NCI-H146 (cell line): ENCODE measurements at regions not wholly inside any gene's neighbourhood (a gene's known extent, or its start where the extent isn't known, plus 50 kb on each side); places are given as distances from the start of the nearest gene placed in this dataset.

Experiments used
- DNase-seq: peaks from one replicate; lab custom pipeline; 2025; lab: John Stamatoyannopoulos, UW

DNA sequence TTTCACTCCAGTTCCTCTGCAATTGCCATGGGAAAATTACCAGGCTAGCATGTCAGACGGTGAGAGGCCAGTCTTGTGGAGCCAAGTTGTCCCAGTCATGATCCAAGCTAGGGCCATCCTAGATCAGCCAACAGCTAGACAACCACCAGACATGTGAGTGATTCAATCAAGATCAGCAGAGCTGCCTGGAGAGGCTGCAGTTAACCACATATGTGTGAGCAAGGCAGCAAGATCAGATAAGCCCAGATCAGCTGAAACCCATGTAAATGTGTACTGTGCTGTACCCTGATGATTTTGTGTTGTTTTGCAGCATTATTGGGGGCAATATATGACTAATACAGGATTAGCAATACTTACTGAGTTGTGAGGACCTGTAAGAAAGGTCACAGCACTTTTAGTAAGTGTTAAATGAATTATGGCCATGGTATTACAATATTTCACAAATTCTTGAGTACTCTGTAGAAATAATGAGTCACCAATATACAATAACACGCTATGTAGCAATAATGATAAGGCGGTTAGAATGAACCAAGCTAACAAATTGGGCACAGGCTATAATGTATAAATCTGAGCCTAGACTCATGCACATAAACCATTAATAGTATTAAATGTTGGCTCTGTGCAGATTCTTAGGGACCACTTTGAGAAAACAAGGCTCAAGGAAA lies 91.4 kb downstream of the SUDS3 start:
- no peak for DNase-seq

DNA sequence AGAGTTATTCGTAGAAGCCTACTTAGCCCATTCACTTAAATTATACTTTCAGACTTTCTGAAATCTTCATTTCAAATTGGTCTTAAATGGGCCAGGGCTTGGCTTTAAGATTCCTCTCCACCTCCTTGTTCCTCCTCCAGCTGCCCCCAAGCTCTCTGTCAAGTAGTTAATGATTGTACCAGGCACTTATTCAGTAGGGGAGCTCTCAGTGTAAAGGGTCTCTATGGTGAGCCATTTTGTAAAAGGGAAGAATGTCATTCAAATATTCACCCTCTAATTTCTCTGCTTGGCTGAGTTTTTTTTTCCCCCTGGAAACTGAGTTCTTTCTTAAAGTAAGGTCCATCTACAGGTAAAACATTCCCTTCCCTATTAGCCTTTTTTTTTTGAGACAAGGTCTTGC lies 96.6 kb downstream of the SUDS3 start:
- DNase-seq, result no peak

DNA sequence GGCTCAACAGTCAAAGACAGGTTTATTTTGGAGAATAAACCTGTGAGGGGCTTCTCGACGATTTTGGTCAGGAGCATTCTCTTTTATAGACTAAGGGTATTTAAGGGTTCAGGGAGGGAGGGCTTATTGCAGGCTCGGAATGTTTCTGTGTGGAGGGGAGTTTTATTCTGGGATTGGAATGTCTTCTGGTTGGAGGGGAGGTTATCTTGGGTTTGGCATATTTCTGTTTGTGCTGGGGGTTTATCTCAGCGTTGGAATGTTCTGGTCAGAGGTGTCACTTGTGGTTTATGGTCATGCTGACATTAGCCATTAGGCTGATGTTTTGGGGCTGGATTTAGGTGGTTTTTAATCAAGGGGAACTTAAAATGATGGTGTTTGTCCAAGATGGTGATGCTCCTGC lies 103.9 kb downstream of the SUDS3 start:
- DNase-seq, result no peak

DNA sequence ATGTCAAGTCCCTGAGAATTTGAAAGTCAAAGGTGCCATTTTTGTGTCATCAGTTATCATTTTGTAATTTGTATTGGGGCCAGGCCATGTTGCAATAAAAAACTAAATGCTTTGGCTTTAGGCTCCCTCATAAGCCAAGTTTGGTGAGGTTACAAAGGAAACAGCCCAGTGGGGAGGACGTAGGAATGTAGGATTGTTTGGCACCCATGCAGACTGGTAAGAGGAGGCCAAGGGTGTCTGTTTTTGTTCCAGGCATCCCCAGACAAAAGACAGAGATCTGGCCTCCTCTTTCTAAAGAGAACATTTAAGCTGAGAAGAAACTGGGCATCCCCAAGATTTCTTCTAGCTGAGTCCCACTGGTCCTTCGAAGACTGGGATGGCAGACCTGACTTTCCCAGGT lies 111.7 kb downstream of the SUDS3 start:
- no peak for DNase-seq

DNA sequence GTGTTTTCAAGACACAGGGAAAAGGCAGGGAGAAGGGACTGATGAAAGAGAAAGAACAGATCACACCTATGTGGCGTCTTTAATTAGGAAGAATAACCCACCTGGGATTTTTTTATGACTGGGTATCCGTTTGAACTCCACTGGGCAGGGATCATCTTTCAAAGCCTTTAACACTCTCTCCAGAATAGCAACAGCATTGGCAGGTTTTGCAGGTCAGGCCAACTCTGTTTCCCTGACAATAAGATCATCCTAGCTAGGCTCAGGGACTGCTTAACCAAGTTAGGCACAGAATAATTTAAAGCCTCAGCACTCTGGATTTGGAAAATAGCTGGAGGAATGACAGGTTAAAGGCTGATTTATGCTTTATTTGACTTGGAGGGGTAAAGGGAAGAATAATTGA lies 117.6 kb downstream of the SUDS3 start:
- peak; percentile 68 for DNase-seq

DNA sequence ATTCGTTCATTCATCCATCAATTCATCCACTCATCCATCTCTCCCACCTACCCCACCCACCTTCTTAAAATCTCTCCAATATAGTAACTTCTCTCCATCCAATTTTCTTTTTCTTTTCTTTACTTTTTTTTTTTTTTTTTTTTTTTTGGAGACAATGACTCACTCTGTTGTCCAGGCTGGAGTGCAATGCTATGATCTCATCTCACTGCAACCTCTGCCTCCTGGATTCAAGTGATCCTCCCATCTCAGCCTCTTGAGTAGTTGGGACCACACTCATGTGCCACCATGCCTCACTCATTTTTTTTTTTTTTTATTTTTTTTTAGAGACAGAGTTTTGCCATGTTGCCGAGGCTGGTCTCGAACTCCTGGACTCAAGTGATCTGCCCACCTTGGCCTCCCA lies 118.4 kb downstream of the SUDS3 start:
- DNase-seq, result no peak

DNA sequence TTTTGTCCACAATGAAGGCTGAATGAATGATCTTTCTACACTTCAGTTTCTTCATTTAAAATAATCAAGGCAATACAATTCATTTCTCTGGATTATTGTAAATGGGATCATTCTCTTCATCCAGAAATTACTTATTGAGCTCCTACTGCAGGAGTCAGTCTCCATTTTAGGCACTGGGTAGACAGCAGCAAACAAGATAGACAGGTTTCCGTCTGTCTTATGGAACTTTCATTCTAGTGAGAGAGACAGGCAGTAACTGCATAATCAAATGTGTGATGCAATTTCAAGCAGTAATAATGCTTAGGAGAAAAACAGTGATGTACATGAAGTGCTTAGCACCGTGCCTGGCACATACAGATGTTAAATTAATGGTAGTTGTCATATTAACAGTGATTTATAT lies 118.9 kb downstream of the SUDS3 start:
- DNase-seq, result no peak

DNA sequence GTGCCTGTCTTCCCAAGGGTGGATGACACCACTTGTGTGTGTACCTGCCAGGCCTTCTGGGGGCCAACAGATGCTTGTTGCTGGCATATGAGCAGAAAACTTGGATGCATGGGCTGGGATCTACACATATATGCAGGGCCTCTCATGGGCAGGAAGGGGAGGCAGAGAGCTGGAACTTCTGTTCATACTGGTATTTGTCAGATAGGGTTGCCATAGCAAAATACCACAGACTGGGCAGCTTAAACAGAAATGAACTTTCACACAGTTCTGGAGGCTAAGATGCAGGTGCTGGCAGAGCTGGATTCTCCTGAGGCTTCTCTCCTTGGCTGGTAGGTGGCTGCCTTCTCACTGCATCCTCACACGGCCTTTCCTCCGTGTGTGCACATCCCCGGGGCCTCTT lies 121.8 kb downstream of the SUDS3 start:
- DNase-seq, result peak; percentile 50

DNA sequence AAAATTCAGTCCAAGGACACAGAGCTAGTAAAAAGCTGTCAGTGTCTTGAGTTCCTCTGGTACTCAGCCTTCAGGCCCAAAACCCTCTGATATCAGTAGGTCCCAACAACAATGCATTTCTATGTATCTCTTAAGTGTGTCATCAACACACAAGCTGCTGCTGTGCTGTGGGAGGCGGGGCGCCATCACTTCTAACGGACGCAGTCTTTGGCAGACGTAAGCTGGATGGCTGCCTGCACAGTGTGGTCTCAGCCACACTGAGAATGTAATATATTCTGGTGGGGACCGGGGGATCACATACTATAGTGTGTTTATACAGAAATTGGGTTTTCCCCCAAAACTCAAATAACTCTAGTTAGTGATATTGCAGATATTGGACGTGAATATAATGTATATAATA lies 123.9 kb downstream of the SUDS3 start:
- DNase-seq, result no peak

DNA sequence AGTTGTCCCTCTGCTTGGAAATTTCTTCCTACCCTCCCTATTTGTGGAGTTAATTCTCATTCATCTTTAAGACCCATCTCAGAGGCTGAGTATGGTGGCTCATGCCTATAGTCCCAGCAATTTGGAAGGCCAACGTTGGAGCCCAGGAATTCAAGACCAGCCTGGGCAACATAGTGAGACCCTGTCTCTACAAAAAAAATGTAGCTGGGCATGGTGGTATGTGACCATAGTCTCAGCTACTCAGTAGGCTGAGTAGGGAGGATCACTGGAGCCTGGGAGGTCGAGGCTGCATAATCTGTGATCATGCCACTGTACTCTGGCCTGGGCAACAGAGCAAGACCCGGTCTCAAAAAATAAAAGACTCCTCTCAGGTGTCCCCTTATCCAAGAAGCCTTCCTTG lies 125.1 kb downstream of the SUDS3 start:
- no peak for DNase-seq

DNA sequence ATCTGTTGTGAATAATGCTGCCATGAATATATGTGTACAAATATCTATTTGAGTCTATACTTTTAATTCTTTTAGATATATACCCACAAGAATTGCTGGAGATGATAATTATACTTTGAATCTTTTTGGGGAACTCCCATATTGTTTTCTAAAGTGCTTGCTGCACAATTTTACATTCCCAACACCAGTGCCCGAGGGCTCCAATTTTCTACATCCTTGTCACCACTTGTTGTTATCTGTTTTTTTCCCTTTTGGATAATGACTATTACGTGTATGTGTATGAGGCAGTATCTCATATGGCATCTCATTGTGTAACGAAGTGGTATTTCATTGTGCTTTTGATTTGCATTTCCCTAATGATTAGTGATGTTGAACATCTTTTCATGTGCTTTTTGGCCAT lies 127.1 kb downstream of the SUDS3 start:
- no peak for DNase-seq

DNA sequence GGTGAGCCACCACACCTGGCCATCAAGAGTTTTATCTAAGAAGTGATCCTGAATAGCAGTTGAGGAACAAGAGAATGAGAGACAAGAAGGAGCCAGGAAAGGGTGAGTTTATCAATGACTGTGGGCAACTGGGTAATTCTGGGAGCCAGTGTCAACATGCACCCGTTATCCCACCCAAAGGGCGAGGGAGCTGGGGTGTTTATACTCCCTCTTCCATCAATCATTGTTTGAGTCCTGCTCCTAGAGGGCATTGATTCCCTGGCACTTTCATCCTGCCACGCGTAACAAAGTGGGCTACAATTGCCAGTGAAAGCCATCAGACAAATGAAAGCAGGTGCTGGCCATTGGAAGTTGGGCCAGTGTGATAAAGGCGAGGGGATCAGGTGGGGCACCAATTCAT lies 136.3 kb downstream of the SUDS3 start:
- DNase-seq, result no peak

DNA sequence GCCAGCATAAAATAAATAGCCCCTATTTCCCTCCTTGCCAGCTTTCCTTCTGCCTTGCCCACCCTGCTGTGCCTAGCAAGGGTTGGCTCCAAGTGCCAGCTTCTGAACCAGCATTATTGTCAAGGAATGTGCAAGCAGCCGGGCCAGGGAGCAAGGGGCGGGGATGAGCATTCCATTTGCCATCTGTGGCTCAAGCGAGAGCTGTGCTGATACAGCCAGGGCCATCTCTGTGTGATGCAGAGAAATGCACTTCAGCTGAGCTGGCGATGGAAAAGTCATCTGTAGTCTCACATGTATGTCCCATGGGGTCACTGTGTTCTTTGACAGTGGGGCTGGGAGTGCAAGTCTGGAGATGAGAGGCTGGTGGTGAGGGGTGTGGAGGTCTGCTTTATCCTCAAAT lies 137.3 kb downstream of the SUDS3 start:
- no peak for DNase-seq

DNA sequence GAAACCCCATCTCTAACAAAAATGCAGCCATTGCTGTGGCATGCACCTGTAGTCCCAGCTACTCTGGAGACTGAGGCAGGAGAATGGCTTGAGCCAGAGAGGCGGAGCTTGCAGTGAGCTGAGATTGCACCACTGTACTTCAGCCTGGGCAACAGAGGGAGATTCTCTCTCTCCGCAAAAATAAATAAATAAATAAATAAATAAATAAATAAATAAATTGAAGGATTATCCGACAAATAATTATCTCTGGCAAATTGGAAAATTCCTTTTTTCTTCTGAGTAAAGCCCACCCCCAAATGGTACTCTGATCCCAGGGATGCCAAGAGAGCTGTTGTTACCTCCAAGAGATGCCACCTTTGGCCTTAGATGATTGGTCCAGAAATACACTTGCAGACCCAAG lies 137.9 kb downstream of the SUDS3 start:
- DNase-seq, result no peak

DNA sequence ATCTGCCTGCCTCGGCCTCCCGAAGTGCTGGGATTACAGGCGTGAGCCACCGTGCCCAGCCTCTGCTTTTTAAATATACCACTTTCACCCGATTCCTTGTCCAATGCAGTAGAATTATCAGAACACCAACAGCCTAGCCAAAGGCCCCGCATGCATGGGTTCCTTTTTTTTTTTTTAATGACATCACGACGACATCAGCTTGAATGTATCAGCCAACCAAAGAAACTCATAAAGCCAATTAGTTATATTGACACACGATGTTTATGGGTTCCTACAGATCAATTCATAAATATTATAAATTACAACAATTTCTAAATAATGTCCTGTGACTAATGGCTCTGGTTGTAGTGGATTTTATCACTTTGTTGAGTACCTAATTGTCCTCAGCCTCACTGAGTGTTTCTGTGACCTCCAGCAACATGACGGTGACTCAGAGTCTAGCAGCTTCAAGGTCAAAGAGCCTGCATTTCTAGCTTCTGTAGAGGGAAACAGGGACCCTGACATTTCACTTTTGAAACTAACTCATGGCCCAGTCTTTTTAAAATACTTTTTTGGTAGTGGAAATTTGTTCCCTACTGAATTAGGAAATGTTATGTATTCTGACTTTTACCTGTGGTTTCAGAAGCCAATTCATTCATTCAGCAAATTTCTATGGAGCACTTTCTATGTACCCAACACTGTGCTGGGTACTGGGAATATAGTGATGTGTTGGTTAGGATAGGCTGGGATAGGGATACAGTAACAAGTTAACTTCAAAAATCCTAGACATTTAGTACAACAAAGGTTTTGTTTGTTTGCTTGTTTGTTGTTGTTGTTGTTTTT lies 144.1 kb downstream of the SUDS3 start:
- peak; percentile 25 for DNase-seq

DNA sequence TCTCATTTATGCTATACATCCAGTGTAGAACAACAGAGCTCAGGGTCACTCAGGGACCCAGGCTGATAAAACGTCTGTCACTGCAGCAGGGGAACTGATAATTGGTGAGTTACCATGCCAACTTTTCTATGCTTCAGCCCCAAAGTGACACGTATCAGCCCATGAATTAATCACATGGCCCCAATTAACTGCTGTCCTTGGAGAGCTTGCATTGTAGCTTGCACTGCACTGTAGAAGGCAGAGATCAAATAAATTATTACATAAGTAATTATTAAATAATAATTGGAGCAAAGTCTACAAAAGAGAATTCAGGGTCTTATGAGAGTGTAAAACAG lies 144.6 kb downstream of the SUDS3 start:
- DNase-seq, result peak; percentile 85

DNA sequence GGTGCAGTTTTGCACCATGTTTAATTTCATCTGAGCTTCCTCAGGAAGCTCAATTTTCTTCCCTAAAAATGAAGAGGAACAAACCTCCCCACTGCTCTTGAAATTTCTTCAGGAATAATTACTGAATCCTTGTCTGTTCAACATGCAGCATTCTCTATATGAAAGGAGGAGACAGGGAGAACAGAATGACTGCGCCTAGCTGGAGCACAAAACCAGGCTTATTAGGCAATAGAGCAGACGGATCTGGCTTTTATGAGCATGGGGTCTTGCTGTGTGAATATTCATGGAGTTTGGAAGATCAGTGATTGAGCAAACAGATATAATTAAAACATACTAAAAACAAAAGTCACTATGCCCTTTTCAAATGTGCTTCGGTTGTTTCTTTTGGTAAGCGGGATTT lies 148.1 kb downstream of the SUDS3 start:
- no peak for DNase-seq

DNA sequence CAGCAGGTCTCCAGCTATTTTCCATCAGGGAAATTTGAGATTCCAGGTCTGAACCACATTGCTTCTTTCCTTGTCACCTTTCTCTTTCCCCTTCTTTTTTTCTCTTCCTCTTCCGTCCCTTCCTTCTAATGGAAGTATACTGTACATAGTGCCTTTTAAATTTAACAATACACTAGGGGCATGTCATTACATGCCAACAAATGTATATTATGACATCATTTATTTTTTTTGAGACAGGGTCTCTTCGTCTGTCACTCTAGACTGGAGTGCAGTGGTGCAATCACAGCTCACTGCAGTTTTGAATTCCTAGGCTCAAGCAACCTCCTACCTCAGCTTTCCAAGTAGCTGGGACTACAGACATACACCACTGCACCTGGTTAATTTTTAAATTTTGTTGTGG lies 148.9 kb downstream of the SUDS3 start:
- no peak for DNase-seq

DNA sequence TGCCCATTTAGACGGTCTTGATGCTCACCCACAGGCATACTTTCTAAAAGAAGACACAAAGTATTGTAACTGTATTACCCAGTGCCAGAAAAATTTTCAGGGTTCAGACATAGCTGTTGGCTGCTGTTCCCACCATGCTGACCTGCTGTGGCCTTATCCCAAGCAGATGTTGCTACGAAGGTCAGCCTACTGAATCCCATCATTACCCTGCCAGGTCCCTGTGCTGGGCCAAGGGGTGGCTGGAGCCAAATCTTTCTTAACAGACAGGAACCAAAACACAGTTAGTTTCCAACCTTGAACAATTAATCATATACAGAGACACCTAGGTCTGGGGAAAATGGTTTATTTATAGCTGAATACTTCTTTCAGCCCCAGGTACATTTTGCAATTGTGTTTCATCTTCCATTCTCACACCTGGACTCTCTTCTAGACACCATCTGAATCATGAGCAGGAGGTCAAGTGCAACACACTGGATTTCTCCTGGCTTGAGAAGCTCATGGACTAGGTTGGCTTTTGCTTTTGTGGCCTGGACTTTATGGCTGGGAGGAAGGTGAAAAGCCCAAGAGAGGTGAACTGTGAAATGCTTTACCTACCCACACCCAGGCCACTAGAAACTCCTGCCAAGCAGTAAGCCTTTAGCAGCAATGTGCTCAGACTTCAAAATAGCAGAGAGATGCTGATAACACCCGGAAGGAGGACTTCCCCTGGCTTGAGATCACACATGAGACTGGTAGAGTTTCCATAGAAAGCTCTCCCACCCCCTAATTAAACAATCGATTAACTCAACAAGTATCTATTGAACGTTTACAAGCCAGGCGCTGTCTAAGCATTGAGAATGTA lies 150.1 kb downstream of the SUDS3 start:
- peak; percentile 95 for DNase-seq

DNA sequence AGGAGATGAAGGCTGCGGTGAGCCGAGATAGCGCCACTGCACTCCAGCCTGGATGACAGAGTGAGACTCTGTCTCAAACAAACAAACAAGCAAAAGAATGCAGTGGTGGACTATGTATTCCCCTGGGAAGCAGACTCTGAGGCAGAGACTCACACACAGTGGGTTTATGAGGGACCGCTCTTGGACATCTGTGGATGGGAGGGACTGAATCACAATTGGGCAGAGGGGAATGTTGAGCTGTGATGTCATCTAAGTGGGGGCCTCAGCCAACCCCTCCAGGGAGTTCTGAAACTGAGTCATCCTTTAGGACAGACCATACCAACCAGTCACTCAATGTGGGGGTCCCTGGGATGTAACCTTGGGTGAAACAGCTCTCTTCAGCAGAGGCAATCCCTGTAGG lies 151.0 kb downstream of the SUDS3 start:
- no peak for DNase-seq

DNA sequence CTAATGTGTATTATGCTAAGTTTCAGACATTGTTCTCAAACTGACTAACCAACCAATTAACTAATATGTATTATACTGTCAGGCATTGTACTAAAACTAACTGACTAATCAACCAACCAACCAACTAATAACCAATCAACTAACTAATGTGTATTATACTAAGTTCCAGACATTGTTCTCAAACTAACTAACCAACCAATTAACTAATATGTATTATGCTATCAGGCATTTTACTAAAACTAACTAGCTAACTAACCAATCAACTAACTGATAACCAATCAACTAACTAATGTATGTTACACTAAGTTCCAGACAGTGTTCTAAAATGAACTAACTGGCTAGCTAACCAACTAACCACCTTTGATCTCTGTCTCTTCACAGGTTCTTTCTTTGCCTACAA lies 152.3 kb downstream of the SUDS3 start:
- no peak for DNase-seq

DNA sequence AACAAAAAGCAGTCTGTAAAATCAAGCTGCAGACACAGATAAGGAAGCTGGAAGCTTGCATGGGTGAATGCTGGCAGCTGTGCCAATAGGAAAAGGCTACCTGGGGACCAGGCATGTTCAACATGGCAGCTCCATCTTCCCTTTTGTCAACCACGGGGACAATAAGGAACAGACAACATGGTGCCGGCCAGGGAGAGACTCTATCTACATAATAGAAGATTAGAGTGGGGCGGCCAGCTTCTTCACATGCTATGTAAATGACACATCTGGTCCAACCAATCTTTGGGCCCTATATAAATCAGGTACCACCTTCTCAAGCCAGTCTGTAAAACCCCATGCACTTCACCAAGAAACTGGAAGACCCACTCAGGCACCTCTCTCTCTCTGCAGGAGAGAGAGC lies 157.6 kb downstream of the SUDS3 start:
- peak; percentile 45 for DNase-seq

DNA sequence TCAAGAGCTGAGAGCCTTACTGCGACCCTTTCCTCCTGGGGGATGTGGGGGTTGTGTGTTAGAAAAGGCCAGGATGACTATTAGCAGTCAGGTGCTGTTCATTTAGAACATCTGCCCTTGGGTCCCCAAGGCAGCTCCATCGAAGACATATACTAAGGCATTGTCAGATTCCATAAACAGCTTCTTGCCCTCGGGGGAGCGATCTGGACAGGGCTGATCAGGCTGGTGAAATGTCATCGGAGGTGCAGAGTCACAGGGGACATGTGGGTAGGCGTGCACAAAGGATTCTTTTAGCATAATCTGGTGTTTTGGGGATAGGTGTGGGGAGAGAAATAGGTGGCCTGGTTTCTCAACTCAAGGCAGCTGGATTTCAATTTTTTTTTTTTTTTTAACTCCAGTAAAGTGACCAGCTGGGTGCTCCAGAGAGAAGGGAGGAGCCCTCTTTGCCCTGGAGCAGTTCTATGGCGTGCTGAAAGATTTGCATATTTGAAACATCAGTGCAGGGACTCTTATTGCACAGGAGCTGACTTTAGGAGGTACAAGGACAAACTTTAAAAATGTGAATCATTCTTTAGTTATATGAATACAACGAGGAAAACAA lies 160.1 kb downstream of the SUDS3 start:
- peak; percentile 79 for DNase-seq
